A549 (cell line): ENCODE measurements at regions not wholly inside any gene's neighbourhood (a gene's known extent, or its start where the extent isn't known, plus 50 kb on each side); places are given as distances from the start of the nearest gene placed in this dataset.

Experiments
- EP300 ChIP-seq, 2 experiments: fragments of >200 bp; sonication (Bioruptor Twin); formaldehyde crosslinking; IDR thresholded peaks; 2 replicates in 1 of 2; 3 replicates in 1 of 2; pipeline ENCODE4 v1.6.1; 2016 to 2017
- HDAC2 ChIP-seq: fragments of 200-600 bp; sonication (generic); IDR thresholded peaks from 2 replicates; pipeline ENCODE4 v1.6.1; 2016
- POLR2A ChIP-seq: IDR thresholded peaks from 2 replicates; pipeline ENCODE4 v1.6.1; 2012; ENCODE audit warnings: mild to moderate bottlenecking, low read length

GRCh38 chr5:57695706-57696388 is 213.2 kb upstream of the ACTBL2 start:
- TF ChIP-seq EP300 (IDR thresholded peaks at IDR 0.05) (no peak), POLR2A (no peak), HDAC2 (no peak)
